Transverse colon (tissue), 4 donors: ENCODE measurements at regions not wholly inside any gene's neighbourhood (a gene's known extent, or its start where the extent isn't known, plus 50 kb on each side); places are given as distances from the start of the nearest gene placed in this dataset.
A peak's percentile ranks its signal among the peaks of the same experiment; 100 is the strongest.

ENCODE experiments used
- DNase-seq: peaks from one replicate; pipeline ENCODE4 v3.0.0-alpha.2; 2019
- H3K27ac ChIP-seq, 4 donors: fragments of 200-600 bp; sonication (generic); 2 replicates each; pipeline ENCODE4 v1.5.1; 2016 to 2018; ENCODE audit warnings: inconsistent platforms in 4 of 4
- H3K27me3 ChIP-seq: fragments of 200-600 bp; sonication (generic); 2 replicates; pipeline ENCODE4 v1.5.1; 2017; ENCODE audit warnings: inconsistent platforms
- H3K36me3 ChIP-seq, 4 donors: fragments of 200-600 bp; sonication (generic); 2 replicates each; pipeline ENCODE4 v1.5.1; 2017 to 2019; ENCODE audit warnings: inconsistent platforms in 4 of 4
- H3K4me1 ChIP-seq, 4 donors: fragments of 200-600 bp; sonication (generic); 2 replicates each; pipeline ENCODE4 v1.5.1; 2017 to 2020; ENCODE audit warnings: inconsistent platforms in 4 of 4
- H3K4me3 ChIP-seq, 4 donors: fragments of 200-600 bp; sonication (generic); 1 replicate in 1 of 4; 2 replicates in 3 of 4; pipeline versions ENCODE4 v1.5.1 to v1.6.1; 2017 to 2019; ENCODE audit warnings: inconsistent platforms in 4 of 4
- H3K9me3 ChIP-seq, 2 donors: fragments of 200-600 bp; sonication (generic); 2 replicates each; pipeline ENCODE4 v1.5.1; 2017 to 2019; ENCODE audit warnings: inconsistent platforms in 2 of 2
- EP300 ChIP-seq: sonication (generic); formaldehyde crosslinking; IDR thresholded peaks from one replicate; pipeline ENCODE4 v1.6.1; 2017; ENCODE audit warnings: antibody characterized with exemption, low read depth
- POLR2A ChIP-seq: fragments of 450-650 bp; IDR thresholded peaks from one replicate; pipeline ENCODE4 v1.6.1; 2016; ENCODE audit warnings: antibody characterized with exemption, mild to moderate bottlenecking, moderate library complexity
- POLR2AphosphoS5 ChIP-seq, 3 donors: sonication (generic); formaldehyde crosslinking; IDR thresholded peaks; one replicate each; pipeline ENCODE4 v1.6.1; 2016; ENCODE audit warnings: antibody characterized with exemption in 3 of 3
- WGBS, 2 donors: methylation state at CpG; one replicate each; pipeline ENCODE4 v1.1.5; 2018; ENCODE audit warnings: low coverage in 1 of 2; 5-methylcytosine and 5-hydroxymethylcytosine counted together
- in situ Hi-C, 4 donors: fragments of 200-750 bp; cut with MboI; loops; one replicate each; pipeline versions ENCODE4 v1.15.0 to v1.15.1; 2017; ENCODE audit warnings: low sequenced_read_pairs in 3 of 4, low pct_ligation_motif_present in 1 of 4, low pct_unique_long_range_greater_than_20kb in 1 of 4
- intact Hi-C: fragments of 100-400 bp; cut with DNase I; formaldehyde crosslinking; loops from one replicate; pipeline ENCODE4 v1.15.1; 2023; ENCODE audit warnings: low total_unique reads
- TF ChIP-seq, protein P1 (sequence below), 5 experiments: fragments of 200-600 bp in 3 of 5; fragments of 450-650 bp in 2 of 5; sonication (generic) in 3 of 5; IDR thresholded peaks; 1 replicate in 2 of 5; 2 replicates in 3 of 5; pipeline ENCODE4 v1.5.1; 2016 to 2017; ENCODE audit warnings: antibody characterized with exemption in 5 of 5, inconsistent platforms in 3 of 5, mild to moderate bottlenecking in 2 of 5, moderate library complexity in 1 of 5

DNA sequence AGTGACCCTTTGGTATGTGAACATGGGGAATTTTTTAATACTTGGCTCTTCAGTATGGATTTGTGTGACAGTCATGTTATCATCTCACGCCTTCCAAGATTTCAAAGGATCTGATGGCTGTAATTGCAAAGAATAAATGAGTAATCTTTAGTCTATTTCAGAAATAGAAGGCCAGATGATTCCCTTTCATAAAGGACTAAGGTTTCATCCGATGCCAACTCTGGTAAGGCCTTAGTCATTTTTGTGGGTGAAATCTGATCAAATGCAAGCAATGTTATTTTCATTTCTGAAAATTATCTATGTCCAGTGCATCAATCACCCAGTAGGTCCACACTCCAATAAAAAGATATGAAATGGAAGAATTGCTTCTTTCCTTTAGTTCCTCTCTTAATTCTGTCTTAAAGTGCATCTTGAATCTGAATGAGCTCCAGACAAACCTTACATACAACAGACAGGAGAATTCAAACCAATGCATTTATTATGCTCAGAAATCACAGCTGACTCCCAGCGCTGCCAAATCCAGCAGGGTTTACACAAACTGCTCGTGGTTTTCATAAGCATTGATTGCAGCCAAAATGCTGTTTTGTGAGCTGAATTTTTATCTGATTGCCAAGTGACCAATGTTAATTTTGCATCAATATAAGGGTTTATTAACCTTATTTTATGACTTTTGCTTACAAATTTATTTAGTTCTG, 565.2 kb upstream of the MARCKS start:
- H3K4me3 ChIP-seq, result no peak overlapping the region
- no peak for DNase-seq
- no peak for TF ChIP-seq POLR2AphosphoS5 (IDR thresholded peaks at IDR 0.05)
- in situ Hi-C loops (no loop called here), intact Hi-C loops (no loop called here)
- H3K27me3 ChIP-seq, result no peaks in the 10 kb centered on the region
- H3K4me1 ChIP-seq, result peaks cover 0 to 3% (median 0%) of the 10 kb centered on the region in 4 donors
- no peaks in the 10 kb centered on the region for H3K9me3 ChIP-seq
- no peak overlapping the region for H3K27ac ChIP-seq
- H3K36me3 ChIP-seq, result no peaks in the 10 kb centered on the region
- 71 to 75% methylated on average over 3 to 4 of the region's 4 CpGs for WGBS, 2 donors

DNA sequence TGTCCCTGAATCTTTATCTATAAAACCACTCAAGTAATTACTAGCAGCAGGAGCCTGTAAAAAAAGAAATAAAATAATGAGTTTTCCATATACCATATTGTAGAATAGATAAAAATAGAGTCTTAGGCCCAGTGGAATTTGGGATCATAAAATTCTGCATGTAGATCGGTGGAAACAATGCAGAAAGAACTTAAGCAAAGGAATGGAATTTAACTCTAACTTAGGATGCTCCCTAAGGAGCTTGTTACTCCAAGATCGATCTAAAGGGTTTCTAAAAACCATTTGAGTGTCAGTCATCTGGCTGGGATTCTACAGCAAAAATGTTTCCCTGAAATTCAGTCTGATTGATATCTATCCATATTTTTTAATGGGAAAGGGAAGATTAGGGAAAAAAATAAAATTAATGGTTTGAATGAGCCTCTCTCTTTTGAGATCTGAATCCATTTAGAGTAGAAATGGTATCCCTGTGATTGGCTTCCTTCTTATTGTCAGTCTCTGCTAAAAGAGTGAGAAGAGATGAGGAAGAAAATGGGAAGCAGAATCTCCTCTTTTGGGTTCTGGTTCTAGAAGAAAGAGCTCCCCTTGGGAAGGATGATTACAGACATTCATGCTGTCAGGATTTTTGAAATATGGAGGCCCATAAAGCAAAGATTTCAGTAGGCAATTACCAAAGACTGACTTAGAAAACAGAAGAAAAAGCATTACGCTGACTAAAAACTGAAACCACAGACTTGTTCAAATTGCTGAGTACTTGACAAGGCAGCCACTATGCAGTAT, 564.3 kb upstream of the MARCKS start:
- in situ Hi-C loops, result no loop called here

DNA sequence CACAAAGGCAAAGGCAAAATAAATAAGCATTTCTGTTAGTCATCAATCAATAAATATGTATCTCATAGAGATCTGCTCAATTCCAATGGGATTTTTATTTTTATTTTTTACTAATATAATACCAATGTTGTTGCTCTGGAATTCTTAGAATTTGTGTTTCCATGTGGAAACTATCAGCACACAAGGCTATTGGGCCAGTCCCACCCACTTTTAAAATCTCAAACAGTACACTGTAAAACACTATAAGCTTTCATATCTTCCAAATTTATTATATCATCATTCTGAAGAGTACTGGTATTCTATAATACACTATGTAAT, 563.8 kb upstream of the MARCKS start:
- intact Hi-C loops, result no loop called here

More for the DNA sequence above, 564.3 kb upstream of the MARCKS start:
- no peak for DNase-seq
- H3K36me3 ChIP-seq, result no peaks in the 10 kb centered on the region
- WGBS, 2 donors, result 64 to 69% methylated on average over 3 of the region's 3 CpGs
- TF ChIP-seq EP300, result no peak
- TF ChIP-seq POLR2AphosphoS5 (IDR thresholded peaks at IDR 0.05), result no peak
- no peak for TF ChIP-seq POLR2A
- TF ChIP-seq, protein P1, sequence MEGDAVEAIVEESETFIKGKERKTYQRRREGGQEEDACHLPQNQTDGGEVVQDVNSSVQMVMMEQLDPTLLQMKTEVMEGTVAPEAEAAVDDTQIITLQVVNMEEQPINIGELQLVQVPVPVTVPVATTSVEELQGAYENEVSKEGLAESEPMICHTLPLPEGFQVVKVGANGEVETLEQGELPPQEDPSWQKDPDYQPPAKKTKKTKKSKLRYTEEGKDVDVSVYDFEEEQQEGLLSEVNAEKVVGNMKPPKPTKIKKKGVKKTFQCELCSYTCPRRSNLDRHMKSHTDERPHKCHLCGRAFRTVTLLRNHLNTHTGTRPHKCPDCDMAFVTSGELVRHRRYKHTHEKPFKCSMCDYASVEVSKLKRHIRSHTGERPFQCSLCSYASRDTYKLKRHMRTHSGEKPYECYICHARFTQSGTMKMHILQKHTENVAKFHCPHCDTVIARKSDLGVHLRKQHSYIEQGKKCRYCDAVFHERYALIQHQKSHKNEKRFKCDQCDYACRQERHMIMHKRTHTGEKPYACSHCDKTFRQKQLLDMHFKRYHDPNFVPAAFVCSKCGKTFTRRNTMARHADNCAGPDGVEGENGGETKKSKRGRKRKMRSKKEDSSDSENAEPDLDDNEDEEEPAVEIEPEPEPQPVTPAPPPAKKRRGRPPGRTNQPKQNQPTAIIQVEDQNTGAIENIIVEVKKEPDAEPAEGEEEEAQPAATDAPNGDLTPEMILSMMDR (IDR thresholded peaks at IDR 0.05), result no peak
- H3K4me3 ChIP-seq, result no peak overlapping the region
- H3K27me3 ChIP-seq, result no peaks in the 10 kb centered on the region
- H3K27ac ChIP-seq, result no peak overlapping the region
- no peaks in the 10 kb centered on the region for H3K9me3 ChIP-seq
- intact Hi-C loops, result no loop called here
- peaks cover 0 to 3% (median 0%) of the 10 kb centered on the region in 4 donors for H3K4me1 ChIP-seq

GRCh38 chr6:113299531-113299930, 557.6 kb upstream of the MARCKS start:
- DNase-seq, result no peak
- in situ Hi-C loops, result no loop called here
- Histone ChIP-seq H3K4me3 (no peak overlapping the region), H3K27me3 (no peaks in the 10 kb centered on the region), H3K9me3 (no peaks in the 10 kb centered on the region), H3K27ac (no peak overlapping the region), H3K4me1 (no peaks in the 10 kb centered on the region), H3K36me3 (no peaks in the 10 kb centered on the region)
- intact Hi-C loops, result no loop called here
- TF ChIP-seq EP300 (no peak), POLR2AphosphoS5 (IDR thresholded peaks at IDR 0.05) (no peak), POLR2A (no peak)
- TF ChIP-seq, protein P1 (IDR thresholded peaks at IDR 0.05), result no peak

More for the DNA sequence above, 563.8 kb upstream of the MARCKS start:
- no peaks in the 10 kb centered on the region for H3K9me3 ChIP-seq
- in situ Hi-C loops, result no loop called here
- TF ChIP-seq POLR2AphosphoS5 (IDR thresholded peaks at IDR 0.05) (no peak), POLR2A (no peak), EP300 (no peak)
- TF ChIP-seq, protein P1 (IDR thresholded peaks at IDR 0.05), result no peak
- DNase-seq, result no peak
- H3K4me1 ChIP-seq, result peaks cover 0 to 3% (median 0%) of the 10 kb centered on the region in 4 donors
- H3K36me3 ChIP-seq, result no peaks in the 10 kb centered on the region
- peak overlapping the region in 1 of 4 donors; percentile 3 for H3K4me3 ChIP-seq
- H3K27me3 ChIP-seq, result no peaks in the 10 kb centered on the region
- H3K27ac ChIP-seq, result no peak overlapping the region
